Lower lobe of right lung (tissue), 2 donors: ENCODE measurements at regions not wholly inside any gene's neighbourhood (a gene's known extent, or its start where the extent isn't known, plus 50 kb on each side); places are given as distances from the start of the nearest gene placed in this dataset.

ENCODE experiments used
- ATAC-seq, 2 donors: fragments of 200-7000 bp; cut with Tn5 transposase; one replicate each; pipeline ENCODE4 v1.9.1; 2020 to 2022; ENCODE audit warnings: mild to moderate bottlenecking in 2 of 2, moderate library complexity in 2 of 2
- DNase-seq: peaks from one replicate; pipeline ENCODE4 v3.0.0-alpha.2; 2020
- H3K27ac ChIP-seq: fragments of 200-600 bp; one replicate; pipeline ENCODE4 v1.8.0; 2022
- H3K27me3 ChIP-seq: fragments of 200-600 bp; one replicate; pipeline ENCODE4 v1.8.0; 2022; ENCODE audit warnings: low read depth
- H3K36me3 ChIP-seq: fragments of 200-600 bp; one replicate; pipeline ENCODE4 v1.8.0; 2022; ENCODE audit warnings: mild to moderate bottlenecking
- H3K4me1 ChIP-seq: fragments of 200-600 bp; one replicate; pipeline ENCODE4 v1.8.0; 2022
- H3K4me3 ChIP-seq: fragments of 200-600 bp; one replicate; pipeline ENCODE4 v1.8.0; 2022; ENCODE audit warnings: mild to moderate bottlenecking
- H3K9me3 ChIP-seq: fragments of 200-600 bp; one replicate; pipeline ENCODE4 v1.8.0; 2022
- intact Hi-C: fragments of 100-400 bp; cut with DNase I; formaldehyde crosslinking; loops from one replicate; pipeline ENCODE4 v1.11.0; 2022
- TF ChIP-seq, protein P1 (sequence below): fragments of 200-600 bp; IDR thresholded peaks from one replicate; pipeline ENCODE4 v1.8.0; 2022; ENCODE audit warnings: antibody characterized with exemption, mild to moderate bottlenecking
- donor health status: DM: no; HTN: yes; CAD: no; lungs with severe emphysema.

- Histone ChIP-seq H3K27me3 (no peaks in the 10 kb centered on the region), H3K4me3 (no peak overlapping the region), H3K36me3 (no peaks in the 10 kb centered on the region), H3K4me1 (no peaks in the 10 kb centered on the region), H3K9me3 (no peaks in the 10 kb centered on the region), H3K27ac (no peak overlapping the region)
- DNase-seq: no peak
- intact Hi-C loops: no loop called here
- ATAC-seq: no peak
- TF ChIP-seq, protein P1, sequence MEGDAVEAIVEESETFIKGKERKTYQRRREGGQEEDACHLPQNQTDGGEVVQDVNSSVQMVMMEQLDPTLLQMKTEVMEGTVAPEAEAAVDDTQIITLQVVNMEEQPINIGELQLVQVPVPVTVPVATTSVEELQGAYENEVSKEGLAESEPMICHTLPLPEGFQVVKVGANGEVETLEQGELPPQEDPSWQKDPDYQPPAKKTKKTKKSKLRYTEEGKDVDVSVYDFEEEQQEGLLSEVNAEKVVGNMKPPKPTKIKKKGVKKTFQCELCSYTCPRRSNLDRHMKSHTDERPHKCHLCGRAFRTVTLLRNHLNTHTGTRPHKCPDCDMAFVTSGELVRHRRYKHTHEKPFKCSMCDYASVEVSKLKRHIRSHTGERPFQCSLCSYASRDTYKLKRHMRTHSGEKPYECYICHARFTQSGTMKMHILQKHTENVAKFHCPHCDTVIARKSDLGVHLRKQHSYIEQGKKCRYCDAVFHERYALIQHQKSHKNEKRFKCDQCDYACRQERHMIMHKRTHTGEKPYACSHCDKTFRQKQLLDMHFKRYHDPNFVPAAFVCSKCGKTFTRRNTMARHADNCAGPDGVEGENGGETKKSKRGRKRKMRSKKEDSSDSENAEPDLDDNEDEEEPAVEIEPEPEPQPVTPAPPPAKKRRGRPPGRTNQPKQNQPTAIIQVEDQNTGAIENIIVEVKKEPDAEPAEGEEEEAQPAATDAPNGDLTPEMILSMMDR: no peak
Measured at GRCh38 chr3:94887065-94887464, 824.2 kb downstream of the NSUN3 start.

DNA sequence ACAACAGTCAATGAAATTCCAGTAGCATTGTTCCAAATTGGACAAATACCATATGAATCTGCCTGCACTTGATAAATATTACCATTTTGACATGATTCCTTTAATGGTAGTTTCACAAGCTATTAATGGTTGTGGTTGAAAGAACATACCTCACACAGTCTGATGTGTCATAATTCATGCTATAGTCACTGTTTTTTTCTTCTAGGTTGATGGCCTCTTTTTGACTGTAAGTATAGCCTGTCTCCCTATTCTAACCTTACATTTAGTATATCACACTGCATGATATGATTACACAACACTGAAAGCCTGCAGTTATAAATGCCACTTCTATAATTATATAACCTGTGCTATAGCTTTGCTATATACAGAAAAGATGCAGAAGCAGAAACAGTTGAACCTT is 834.1 kb downstream of the NSUN3 start:
- DNase-seq (no peak), ATAC-seq (no peak)
- H3K4me3 ChIP-seq: no peak overlapping the region
- H3K36me3 ChIP-seq: no peaks in the 10 kb centered on the region
- no peaks in the 10 kb centered on the region for H3K9me3 ChIP-seq
- H3K4me1 ChIP-seq: no peaks in the 10 kb centered on the region
- TF ChIP-seq, protein P1: no peak
- intact Hi-C loops: no loop called here
- no peak overlapping the region for H3K27ac ChIP-seq
- no peaks in the 10 kb centered on the region for H3K27me3 ChIP-seq

GRCh38 chr3:94904156-94904674 is 841.4 kb downstream of the NSUN3 start:
- H3K27ac ChIP-seq: no peak overlapping the region

DNA sequence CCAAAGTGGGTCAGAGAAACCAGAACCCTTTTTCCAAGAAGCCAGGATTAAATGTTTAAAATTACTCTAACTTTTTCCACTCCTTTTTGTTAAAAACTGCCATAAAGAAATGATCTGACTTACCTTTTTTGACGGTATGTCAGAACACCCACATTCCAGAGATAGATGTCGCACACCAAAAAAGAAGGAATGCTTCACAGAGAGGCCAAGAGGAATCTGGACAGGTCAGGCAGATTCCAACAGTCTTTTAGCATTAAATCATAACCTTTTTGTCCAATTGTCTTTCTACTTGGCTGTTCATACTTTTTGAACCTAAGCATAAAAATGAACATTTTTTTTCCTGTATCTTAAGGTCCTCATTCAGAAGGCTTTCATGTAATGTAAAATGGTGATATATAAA is 846.9 kb downstream of the NSUN3 start:
- Histone ChIP-seq H3K4me3 (no peak overlapping the region), H3K36me3 (no peaks in the 10 kb centered on the region), H3K9me3 (no peaks in the 10 kb centered on the region), H3K27ac (no peak overlapping the region), H3K4me1 (no peaks in the 10 kb centered on the region), H3K27me3 (no peaks in the 10 kb centered on the region)
- DNase-seq: no peak
- intact Hi-C loops: no loop called here
- ATAC-seq: no peak
- TF ChIP-seq, protein P1: no peak

More at GRCh38 chr3:94904156-94904674, 841.4 kb downstream of the NSUN3 start:
- TF ChIP-seq, protein P1: no peak
- Histone ChIP-seq H3K4me3 (no peak overlapping the region), H3K36me3 (no peaks in the 10 kb centered on the region), H3K9me3 (no peaks in the 10 kb centered on the region), H3K4me1 (no peaks in the 10 kb centered on the region), H3K27me3 (no peaks in the 10 kb centered on the region)
- no peak for ATAC-seq
- intact Hi-C loops: no loop called here
- no peak for DNase-seq

GRCh38 chr3:94912656-94913055 is 849.8 kb downstream of the NSUN3 start:
- no peaks in the 10 kb centered on the region for H3K27me3 ChIP-seq
- H3K36me3 ChIP-seq: no peaks in the 10 kb centered on the region
- H3K9me3 ChIP-seq: no peaks in the 10 kb centered on the region
- DNase-seq (no peak), ATAC-seq (no peak)
- no peaks in the 10 kb centered on the region for H3K4me1 ChIP-seq
- intact Hi-C loops: no loop called here
- no peak overlapping the region for H3K27ac ChIP-seq
- TF ChIP-seq, protein P1: no peak
- no peak overlapping the region for H3K4me3 ChIP-seq

GRCh38 chr3:94927175-94927574 is 864.3 kb downstream of the NSUN3 start:
- intact Hi-C loops: no loop called here
- no peaks in the 10 kb centered on the region for H3K9me3 ChIP-seq

More at GRCh38 chr3:94927175-94927574, 864.3 kb downstream of the NSUN3 start:
- Histone ChIP-seq H3K36me3 (no peaks in the 10 kb centered on the region), H3K27me3 (no peaks in the 10 kb centered on the region), H3K4me1 (no peaks in the 10 kb centered on the region), H3K4me3 (no peak overlapping the region), H3K27ac (no peak overlapping the region)
- TF ChIP-seq, protein P1: no peak
- no peak for DNase-seq
- no peak for ATAC-seq
